ENCODE measurements at regions not wholly inside any gene's neighbourhood (a gene's known extent, or its start where the extent isn't known, plus 50 kb on each side); places are given as distances from the start of the nearest gene placed in this dataset.

- TF ChIP-seq CTCF (IDR thresholded peaks at IDR 0.05) = no peak
- TF ChIP-seq POLR2A (IDR thresholded peaks at IDR 0.05) = no peak
These were observed 570.9 kb upstream of the IL12A start for GRCh38 chr3:159417761-159418160.
